OCI-LY1 (cell line): ENCODE measurements at regions not wholly inside any gene's neighbourhood (a gene's known extent, or its start where the extent isn't known, plus 50 kb on each side); places are given as distances from the start of the nearest gene placed in this dataset.

Source experiments
- EZH2 ChIP-seq: fragments of 200-600 bp; sonication (generic), shearing (Covaris generic); IDR thresholded peaks from 2 replicates; pipeline ENCODE4 v1.8.0; 2017; ENCODE audit warnings: borderline replicate concordance, mixed run types, mild to moderate bottlenecking, antibody characterized with exemption, low read length, moderate library complexity, mixed read lengths
- TF ChIP-seq, protein P1 (sequence below): fragments of 200-600 bp; sonication (generic), shearing (Covaris generic); IDR thresholded peaks from 2 replicates; pipeline ENCODE4 v1.5.1; 2017; ENCODE audit warnings: mild to moderate bottlenecking, antibody characterized with exemption, low read length, moderate library complexity, mixed read lengths

DNA sequence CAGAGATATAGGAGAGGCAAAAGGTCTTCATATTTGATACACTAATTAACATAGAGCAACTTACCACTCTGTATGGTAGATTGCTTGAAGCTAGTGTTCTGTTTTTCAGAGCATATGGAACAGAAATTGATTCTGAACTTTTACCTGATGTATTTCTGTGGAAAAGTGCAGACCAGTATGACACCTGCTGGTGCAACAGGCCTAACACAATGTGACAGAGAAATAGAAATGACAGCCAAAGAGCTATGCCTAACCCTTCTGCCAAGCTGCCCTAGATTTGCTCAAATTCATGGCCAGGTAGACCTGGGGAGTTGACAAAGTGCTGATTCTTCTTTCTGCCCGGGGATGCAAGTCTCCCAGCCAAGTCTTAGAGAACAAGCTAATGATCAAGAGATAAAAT is 65.4 kb upstream of the RNF180 start:
- TF ChIP-seq, protein P1, sequence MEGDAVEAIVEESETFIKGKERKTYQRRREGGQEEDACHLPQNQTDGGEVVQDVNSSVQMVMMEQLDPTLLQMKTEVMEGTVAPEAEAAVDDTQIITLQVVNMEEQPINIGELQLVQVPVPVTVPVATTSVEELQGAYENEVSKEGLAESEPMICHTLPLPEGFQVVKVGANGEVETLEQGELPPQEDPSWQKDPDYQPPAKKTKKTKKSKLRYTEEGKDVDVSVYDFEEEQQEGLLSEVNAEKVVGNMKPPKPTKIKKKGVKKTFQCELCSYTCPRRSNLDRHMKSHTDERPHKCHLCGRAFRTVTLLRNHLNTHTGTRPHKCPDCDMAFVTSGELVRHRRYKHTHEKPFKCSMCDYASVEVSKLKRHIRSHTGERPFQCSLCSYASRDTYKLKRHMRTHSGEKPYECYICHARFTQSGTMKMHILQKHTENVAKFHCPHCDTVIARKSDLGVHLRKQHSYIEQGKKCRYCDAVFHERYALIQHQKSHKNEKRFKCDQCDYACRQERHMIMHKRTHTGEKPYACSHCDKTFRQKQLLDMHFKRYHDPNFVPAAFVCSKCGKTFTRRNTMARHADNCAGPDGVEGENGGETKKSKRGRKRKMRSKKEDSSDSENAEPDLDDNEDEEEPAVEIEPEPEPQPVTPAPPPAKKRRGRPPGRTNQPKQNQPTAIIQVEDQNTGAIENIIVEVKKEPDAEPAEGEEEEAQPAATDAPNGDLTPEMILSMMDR, result no peak
- no peak for TF ChIP-seq EZH2
